ENCODE measurements at regions not wholly inside any gene's neighbourhood (a gene's known extent, or its start where the extent isn't known, plus 50 kb on each side); places are given as distances from the start of the nearest gene placed in this dataset.

DNA sequence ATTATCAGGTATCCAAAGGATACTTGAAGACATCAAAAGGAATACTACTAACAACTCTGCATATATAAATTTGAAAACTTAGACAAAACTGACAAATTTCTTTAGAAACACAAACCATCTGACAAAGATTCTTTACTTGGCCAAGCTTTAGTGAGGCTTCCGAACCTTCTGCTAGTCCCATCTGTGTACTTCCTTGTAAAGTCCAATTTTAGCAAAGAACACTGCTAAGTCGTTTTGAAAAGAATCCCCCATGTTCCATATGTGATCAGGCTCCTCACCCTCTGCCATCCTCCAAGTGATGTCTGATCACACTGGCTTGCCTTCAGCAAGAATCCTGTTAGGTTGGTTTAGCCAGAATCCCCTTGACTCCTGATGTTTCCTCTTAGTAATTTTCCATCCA lies 150.0 kb upstream of the ACO1 start:
- Histone ChIP-seq H2BK12ac (ENCODE audit: insufficient read length, low read depth, low read length) (no peak overlapping the region), H3K14ac (ENCODE audit: insufficient read depth, low read length) (no peak overlapping the region), H3K27me3 (ENCODE audit: insufficient read depth, low read length) (no peaks in the 10 kb centered on the region), H3K9ac (ENCODE audit: extremely low read depth, insufficient read length, low read length) (no peak overlapping the region), H3K23me2 (ENCODE audit: insufficient read length, low read depth, low read length, poor library complexity, severe bottlenecking) (no peaks in the 10 kb centered on the region), H3K79me1 (ENCODE audit: insufficient read depth, low read depth, low read length, poor library complexity, severe bottlenecking) (no peaks in the 10 kb centered on the region), H2BK15ac (ENCODE audit: low read depth, low read length) (no peak overlapping the region), H3T11ph (ENCODE audit: low read length) (no peak overlapping the region), H2AFZ (ENCODE audit: low read length) (no peak overlapping the region), H4K5ac (ENCODE audit: insufficient read length, low read depth, low read length) (no peak overlapping the region), H3K23ac (ENCODE audit: insufficient read length, low read depth, low read length) (no peak overlapping the region), H2BK120ac (ENCODE audit: low read depth, low read length, poor library complexity, severe bottlenecking) (no peak overlapping the region), H3K18ac (ENCODE audit: insufficient read length, low read depth, low read length) (no peak overlapping the region), H3K4me2 (ENCODE audit: insufficient read depth, insufficient read length, low read length) (no peak overlapping the region), H3K4me1 (ENCODE audit: insufficient read depth, low read length) (no peaks in the 10 kb centered on the region), H4K20me1 (ENCODE audit: control insufficient read depth, insufficient read depth, insufficient read length) (no peaks in the 10 kb centered on the region), H3K9me3 (ENCODE audit: control insufficient read depth, low read depth, low read length) (peaks cover 7% of the 10 kb centered on the region), H2AK5ac (ENCODE audit: insufficient read length, low read length) (no peak overlapping the region), H3K27ac (ENCODE audit: insufficient read length, low read depth, low read length) (no peak overlapping the region), H3K56ac (ENCODE audit: insufficient read length, low read depth, low read length) (no peak overlapping the region), H3K79me2 (ENCODE audit: insufficient read depth, low read length) (no peaks in the 10 kb centered on the region), H4K8ac (replicated peaks; ENCODE audit: insufficient read length, low read depth, low read length) (no peak overlapping the region), H4K91ac (ENCODE audit: insufficient read length, low read depth, low read length) (no peak overlapping the region), H3K4ac (ENCODE audit: low read depth, low read length) (no peak overlapping the region), H2BK5ac (ENCODE audit: insufficient read length, low read length) (no peak overlapping the region), H2BK20ac (ENCODE audit: low read depth, low read length, poor library complexity, severe bottlenecking) (no peak overlapping the region)
- no CpG with 5 or more reads among the region's 2 CpGs for WGBS (ENCODE audit: extremely low coverage, insufficient read length, low lambda C conversion rate)
- no peaks in the 10 kb centered on the region for H3K4me1 Mint-ChIP-seq
- TF ChIP-seq, protein P1, sequence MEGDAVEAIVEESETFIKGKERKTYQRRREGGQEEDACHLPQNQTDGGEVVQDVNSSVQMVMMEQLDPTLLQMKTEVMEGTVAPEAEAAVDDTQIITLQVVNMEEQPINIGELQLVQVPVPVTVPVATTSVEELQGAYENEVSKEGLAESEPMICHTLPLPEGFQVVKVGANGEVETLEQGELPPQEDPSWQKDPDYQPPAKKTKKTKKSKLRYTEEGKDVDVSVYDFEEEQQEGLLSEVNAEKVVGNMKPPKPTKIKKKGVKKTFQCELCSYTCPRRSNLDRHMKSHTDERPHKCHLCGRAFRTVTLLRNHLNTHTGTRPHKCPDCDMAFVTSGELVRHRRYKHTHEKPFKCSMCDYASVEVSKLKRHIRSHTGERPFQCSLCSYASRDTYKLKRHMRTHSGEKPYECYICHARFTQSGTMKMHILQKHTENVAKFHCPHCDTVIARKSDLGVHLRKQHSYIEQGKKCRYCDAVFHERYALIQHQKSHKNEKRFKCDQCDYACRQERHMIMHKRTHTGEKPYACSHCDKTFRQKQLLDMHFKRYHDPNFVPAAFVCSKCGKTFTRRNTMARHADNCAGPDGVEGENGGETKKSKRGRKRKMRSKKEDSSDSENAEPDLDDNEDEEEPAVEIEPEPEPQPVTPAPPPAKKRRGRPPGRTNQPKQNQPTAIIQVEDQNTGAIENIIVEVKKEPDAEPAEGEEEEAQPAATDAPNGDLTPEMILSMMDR (conservative IDR thresholded peaks at IDR 0.05): no peak
- no peak overlapping the region for H3K4me3 Mint-ChIP-seq
- peaks cover 12 to 17% of the 10 kb centered on the region in 2 experiments for H3K9me3 Mint-ChIP-seq
- DNase-seq: no peak
- H3K27me3 Mint-ChIP-seq (ENCODE audit: low read depth): no peaks in the 10 kb centered on the region
- H3K36me3 Mint-ChIP-seq (ENCODE audit: insufficient read depth in 1 of 3, low read depth in 3 of 3): peaks cover 8 to 12% (median 10%) of the 10 kb centered on the region in 3 experiments
- H3K27ac Mint-ChIP-seq: no peak overlapping the region

Data from H9 (cell line).